Omental fat pad (tissue), 3 donors: ENCODE measurements at regions not wholly inside any gene's neighbourhood (a gene's known extent, or its start where the extent isn't known, plus 50 kb on each side); places are given as distances from the start of the nearest gene placed in this dataset.

Source experiments
- ATAC-seq: fragments of 150-250 bp; one replicate; pipeline ENCODE4 v1.9.1; 2016; ENCODE audit warnings: mild to moderate bottlenecking, moderate library complexity; ENCODE audit not compliant: low FRiP score
- DNase-seq: peaks from one replicate; pipeline ENCODE4 v3.0.0-alpha.2; 2019; ENCODE audit warnings: low spot score
- TF ChIP-seq, protein P1 (sequence below), 3 donors: fragments of 450-650 bp; IDR thresholded peaks; one replicate each; pipeline ENCODE4 v1.5.1; 2016 to 2017; ENCODE audit warnings: antibody characterized with exemption in 3 of 3, mild to moderate bottlenecking in 3 of 3, moderate library complexity in 2 of 3

DNA sequence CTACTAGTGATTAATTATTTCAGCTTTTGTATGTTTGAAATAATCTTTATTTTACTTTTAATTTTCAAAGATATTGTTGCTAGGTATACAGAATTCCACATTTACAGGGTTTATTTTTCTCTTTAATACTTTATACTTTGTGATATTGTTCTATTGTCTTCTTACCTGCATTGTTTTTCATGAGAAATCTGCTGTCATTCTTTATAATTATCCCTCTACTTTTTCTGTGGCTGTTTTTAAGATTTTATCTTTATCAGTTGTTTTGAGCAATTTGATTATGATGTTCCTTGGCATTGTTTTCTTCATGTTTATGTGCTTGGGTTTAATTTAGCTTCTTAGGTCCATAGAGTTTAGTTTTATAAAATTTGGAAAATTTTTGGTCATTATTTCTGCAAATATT, 168.6 kb downstream of the DTWD1 start:
- DNase-seq, result no peak
- no peak for ATAC-seq
- TF ChIP-seq, protein P1, sequence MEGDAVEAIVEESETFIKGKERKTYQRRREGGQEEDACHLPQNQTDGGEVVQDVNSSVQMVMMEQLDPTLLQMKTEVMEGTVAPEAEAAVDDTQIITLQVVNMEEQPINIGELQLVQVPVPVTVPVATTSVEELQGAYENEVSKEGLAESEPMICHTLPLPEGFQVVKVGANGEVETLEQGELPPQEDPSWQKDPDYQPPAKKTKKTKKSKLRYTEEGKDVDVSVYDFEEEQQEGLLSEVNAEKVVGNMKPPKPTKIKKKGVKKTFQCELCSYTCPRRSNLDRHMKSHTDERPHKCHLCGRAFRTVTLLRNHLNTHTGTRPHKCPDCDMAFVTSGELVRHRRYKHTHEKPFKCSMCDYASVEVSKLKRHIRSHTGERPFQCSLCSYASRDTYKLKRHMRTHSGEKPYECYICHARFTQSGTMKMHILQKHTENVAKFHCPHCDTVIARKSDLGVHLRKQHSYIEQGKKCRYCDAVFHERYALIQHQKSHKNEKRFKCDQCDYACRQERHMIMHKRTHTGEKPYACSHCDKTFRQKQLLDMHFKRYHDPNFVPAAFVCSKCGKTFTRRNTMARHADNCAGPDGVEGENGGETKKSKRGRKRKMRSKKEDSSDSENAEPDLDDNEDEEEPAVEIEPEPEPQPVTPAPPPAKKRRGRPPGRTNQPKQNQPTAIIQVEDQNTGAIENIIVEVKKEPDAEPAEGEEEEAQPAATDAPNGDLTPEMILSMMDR (IDR thresholded peaks at IDR 0.05), result no peak

DNA sequence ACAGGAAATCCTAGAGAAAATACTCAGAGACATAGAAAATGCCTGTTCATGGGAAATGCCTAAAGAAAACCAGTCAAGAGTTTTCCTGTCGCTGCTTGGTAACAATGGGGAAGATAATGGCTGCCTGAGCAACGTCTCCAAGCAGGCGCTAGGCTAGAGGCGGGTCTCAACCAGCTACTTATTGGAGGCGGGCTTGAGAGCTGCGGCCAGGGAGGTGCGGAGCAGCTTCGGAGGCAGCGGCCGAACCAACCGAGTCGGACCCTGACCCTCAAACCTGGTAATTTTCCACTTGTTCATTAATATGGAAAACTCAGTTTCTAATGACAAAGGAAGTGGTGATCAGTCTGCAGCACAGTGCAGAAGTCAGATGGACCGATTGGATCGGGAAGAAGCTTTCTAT, 173.1 kb downstream of the DTWD1 start:
- ATAC-seq, result no peak
- DNase-seq, result no peak
- TF ChIP-seq, protein P1 (IDR thresholded peaks at IDR 0.05), result no peak

- TF ChIP-seq, protein P1 (IDR thresholded peaks at IDR 0.05), result no peak
- no peak for DNase-seq
- no peak for ATAC-seq
These were observed 180.9 kb downstream of the DTWD1 start for GRCh38 chr15:49801796-49802195.
